GM10248 (cell line): ENCODE measurements at regions not wholly inside any gene's neighbourhood (a gene's known extent, or its start where the extent isn't known, plus 50 kb on each side); places are given as distances from the start of the nearest gene placed in this dataset.

Experiments
- CTCF ChIA-PET: fragments of 300-600 bp; sonication (Branson Sonifier 250); formaldehyde crosslinking; extraction: SDS; loops from one replicate; lab custom pipeline; 2021; ENCODE audit warnings: antibody characterized with exemption; lab: Yijun Ruan, JAX
- POLR2A ChIA-PET: fragments of 350-650 bp; sonication (Branson Sonifier 250); formaldehyde crosslinking; extraction: SDS; loops from one replicate; lab custom pipeline; 2020; ENCODE audit warnings: antibody characterized with exemption; lab: Yijun Ruan, JAX
- DNase-seq: peaks from one replicate; pipeline ENCODE4 v3.0.0; 2012; ENCODE audit errors: extremely low spot score
- TF ChIP-seq, protein P1 (sequence below): IDR thresholded peaks from 2 replicates; pipeline ENCODE4 v1.5.1; 2012; ENCODE audit warnings: mild to moderate bottlenecking, low read depth; ENCODE audit errors: extremely low read depth, missing control alignments, control extremely low read depth

DNA sequence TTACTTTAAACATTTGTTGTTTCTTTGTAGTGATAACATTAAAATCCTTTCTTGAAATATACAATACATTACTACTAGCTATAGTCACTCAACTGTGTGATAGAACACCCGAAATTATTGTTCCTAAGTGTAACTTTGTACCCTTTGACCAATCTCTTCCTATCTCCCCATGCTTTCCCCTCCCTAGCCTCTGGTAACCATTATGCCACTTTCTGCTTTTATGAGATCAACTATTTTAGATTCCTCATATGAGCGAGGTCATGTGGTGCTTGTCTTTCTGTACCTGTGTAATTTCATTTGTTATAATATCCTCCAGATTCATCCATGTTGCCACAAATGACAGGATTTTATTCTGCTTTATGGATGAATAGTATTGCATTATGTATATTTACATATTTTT is 629.0 kb downstream of the USP25 start:
- POLR2A ChIA-PET: no interaction called here
- CTCF ChIA-PET: interaction anchor here (1.2 kb wide), 1 partner anchor 15 kb away, joined by 3 read pairs; no protein-coding TSS in a partner anchor
- DNase-seq: no peak
- TF ChIP-seq, protein P1, sequence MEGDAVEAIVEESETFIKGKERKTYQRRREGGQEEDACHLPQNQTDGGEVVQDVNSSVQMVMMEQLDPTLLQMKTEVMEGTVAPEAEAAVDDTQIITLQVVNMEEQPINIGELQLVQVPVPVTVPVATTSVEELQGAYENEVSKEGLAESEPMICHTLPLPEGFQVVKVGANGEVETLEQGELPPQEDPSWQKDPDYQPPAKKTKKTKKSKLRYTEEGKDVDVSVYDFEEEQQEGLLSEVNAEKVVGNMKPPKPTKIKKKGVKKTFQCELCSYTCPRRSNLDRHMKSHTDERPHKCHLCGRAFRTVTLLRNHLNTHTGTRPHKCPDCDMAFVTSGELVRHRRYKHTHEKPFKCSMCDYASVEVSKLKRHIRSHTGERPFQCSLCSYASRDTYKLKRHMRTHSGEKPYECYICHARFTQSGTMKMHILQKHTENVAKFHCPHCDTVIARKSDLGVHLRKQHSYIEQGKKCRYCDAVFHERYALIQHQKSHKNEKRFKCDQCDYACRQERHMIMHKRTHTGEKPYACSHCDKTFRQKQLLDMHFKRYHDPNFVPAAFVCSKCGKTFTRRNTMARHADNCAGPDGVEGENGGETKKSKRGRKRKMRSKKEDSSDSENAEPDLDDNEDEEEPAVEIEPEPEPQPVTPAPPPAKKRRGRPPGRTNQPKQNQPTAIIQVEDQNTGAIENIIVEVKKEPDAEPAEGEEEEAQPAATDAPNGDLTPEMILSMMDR: no peak

DNA sequence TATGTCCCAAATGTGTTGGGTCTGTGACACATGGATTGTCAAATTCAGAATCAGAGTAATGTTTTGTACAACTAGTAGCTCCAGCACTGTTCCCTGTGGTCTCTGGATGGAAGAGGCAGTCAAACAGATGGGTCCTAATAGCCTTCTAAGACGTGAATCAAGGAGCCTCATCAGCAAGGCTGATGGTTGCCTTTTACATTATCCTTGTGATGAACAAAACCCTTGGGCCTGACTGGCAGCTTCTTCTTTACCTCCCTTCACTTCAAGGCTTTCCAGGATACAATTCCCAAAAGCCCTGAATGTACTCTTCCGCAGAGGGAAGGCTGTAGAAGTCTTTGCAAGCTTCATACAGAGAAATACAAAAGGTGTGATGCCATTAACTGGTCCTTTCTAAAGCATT is 633.3 kb downstream of the USP25 start:
- no peak for DNase-seq
- CTCF ChIA-PET: interaction anchor here (1.3 kb wide), 1 partner anchor 20 kb away, joined by 4 read pairs; no protein-coding TSS in a partner anchor
- TF ChIP-seq, protein P1: no peak
- POLR2A ChIA-PET: no interaction called here

DNA sequence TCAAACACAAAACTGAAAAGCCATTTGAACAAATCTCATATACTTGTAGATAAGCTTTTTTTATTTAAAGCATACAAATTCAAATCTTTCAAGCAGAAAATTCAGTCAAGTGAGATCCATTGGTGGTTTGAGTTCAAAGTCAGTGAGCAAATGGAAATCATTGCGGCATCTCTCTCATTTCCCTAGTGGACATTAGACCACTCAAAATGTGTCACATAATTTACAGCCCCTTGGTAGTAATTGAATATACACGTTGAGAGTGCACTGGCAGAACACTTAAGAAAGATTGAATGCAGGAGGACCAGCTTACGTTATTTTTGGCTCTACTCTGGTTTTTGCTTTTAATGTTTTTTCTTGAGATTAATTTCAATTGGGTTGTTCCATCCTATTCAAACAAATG is 633.7 kb downstream of the USP25 start:
- POLR2A ChIA-PET: no interaction called here
- no peak for DNase-seq
- TF ChIP-seq, protein P1: no peak
- CTCF ChIA-PET: interaction anchor here (1.3 kb wide), 1 partner anchor 21 kb away, joined by 4 read pairs; no protein-coding TSS in a partner anchor

DNA sequence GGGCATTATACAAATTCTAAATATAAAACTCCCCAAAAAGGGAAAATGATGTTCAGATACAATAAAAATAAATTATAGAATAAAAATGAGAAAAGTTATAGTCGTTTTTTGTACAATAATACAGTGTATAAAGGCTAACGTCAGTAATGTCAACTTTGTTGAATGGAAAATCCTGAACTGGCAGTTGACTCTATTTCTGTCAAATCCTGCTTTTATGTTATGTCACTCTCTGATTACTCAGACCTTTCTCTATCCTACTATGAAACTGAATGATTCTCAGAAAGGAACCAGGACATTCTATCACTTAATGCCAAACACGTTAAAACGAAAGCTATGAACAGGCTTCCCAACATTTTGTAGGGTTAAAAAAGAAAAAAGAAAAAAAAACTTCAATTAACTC is 636.4 kb downstream of the USP25 start:
- TF ChIP-seq, protein P1: no peak
- DNase-seq: no peak
- ChIA-PET POLR2A (no interaction called here), CTCF (no interaction called here)

DNA sequence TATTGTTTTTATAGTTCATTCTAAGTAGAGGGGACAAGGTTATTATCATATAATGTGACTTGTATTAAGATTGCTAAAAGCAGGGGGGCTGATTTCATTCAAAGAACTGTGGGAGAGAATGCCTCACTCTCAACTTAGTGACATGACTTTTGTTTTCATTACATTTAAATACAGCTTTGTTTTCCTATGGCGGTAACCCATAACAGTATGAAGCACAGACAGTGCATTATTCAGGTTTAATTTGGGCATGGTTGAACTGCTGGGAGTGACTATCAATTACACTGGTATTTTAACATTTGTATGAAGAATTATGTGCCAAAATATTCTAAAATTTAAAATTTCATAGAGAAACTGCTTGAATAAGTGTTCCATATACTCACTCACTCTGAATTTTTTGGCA is 637.3 kb downstream of the USP25 start:
- CTCF ChIA-PET: no interaction called here
- POLR2A ChIA-PET: no interaction called here

DNA sequence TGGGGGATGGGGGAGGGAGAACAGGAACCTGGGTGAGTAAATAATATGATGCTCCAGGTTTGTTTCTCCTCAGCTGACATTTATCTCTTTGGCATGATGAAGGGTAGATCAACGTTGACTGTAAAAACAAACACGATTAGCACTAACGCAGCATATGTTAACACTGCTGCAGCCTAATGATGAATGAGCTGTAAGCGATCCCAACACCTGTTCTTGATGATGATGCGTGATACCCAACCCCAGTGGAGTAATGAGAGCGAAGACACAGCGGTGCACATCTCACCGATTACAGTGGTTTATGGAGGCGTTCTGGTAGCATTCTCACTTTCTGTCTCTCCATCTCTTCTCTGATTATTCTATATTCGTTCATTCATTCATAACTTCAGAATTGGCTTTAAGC is 640.4 kb downstream of the USP25 start:
- TF ChIP-seq, protein P1: no peak
- CTCF ChIA-PET: no interaction called here
- DNase-seq: no peak
- POLR2A ChIA-PET: no interaction called here

More for the DNA sequence above, 637.3 kb downstream of the USP25 start:
- no peak for DNase-seq
- TF ChIP-seq, protein P1: no peak
